Neural progenitor cell (in vitro differentiated cells): ENCODE measurements at regions not wholly inside any gene's neighbourhood (a gene's known extent, or its start where the extent isn't known, plus 50 kb on each side); places are given as distances from the start of the nearest gene placed in this dataset.

Source experiments
- EZH2phosphoT487 ChIP-seq: fragments of 200-600 bp; sonication (generic); IDR thresholded peaks from 2 replicates; pipeline ENCODE4 v1.6.1; 2017; ENCODE audit warnings: antibody characterized with exemption
- TF ChIP-seq, protein P1 (sequence below): fragments of 200-600 bp; sonication (generic); IDR thresholded peaks from 2 replicates; pipeline ENCODE4 v1.5.1; 2017; ENCODE audit warnings: antibody characterized with exemption, mild to moderate bottlenecking

DNA sequence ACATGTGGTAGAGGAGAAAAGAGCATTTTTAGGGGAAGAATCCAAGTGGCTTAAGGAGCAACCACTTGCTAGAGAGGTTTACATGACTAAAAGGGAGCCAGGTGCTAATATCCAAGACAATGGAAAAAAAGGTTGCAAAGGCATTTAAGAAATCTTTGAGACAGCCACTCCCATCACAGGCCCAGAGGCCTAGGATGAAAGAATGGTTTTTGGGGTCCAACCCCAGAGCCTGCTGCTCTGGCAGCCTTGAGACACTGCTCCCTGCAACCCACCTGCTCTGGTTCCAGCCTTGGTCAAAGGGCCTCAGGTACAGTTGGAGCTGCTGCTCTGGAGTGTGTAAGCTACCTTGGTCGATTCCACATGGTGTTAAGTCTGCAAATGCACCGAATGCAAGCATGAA, 84.1 kb upstream of the FREM3 start:
- TF ChIP-seq EZH2phosphoT487, result no peak
- TF ChIP-seq, protein P1, sequence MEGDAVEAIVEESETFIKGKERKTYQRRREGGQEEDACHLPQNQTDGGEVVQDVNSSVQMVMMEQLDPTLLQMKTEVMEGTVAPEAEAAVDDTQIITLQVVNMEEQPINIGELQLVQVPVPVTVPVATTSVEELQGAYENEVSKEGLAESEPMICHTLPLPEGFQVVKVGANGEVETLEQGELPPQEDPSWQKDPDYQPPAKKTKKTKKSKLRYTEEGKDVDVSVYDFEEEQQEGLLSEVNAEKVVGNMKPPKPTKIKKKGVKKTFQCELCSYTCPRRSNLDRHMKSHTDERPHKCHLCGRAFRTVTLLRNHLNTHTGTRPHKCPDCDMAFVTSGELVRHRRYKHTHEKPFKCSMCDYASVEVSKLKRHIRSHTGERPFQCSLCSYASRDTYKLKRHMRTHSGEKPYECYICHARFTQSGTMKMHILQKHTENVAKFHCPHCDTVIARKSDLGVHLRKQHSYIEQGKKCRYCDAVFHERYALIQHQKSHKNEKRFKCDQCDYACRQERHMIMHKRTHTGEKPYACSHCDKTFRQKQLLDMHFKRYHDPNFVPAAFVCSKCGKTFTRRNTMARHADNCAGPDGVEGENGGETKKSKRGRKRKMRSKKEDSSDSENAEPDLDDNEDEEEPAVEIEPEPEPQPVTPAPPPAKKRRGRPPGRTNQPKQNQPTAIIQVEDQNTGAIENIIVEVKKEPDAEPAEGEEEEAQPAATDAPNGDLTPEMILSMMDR, result no peak
